ENCODE measurements at regions not wholly inside any gene's neighbourhood (a gene's known extent, or its start where the extent isn't known, plus 50 kb on each side); places are given as distances from the start of the nearest gene placed in this dataset.

GRCh38 chrX:117752745-117753144, 363.9 kb downstream of the KLHL13 start:
- H3K4me3 ChIP-seq (ENCODE audit: low read depth, poor library complexity, severe bottlenecking), result no peak overlapping the region
- TF ChIP-seq CTCF (IDR thresholded peaks at IDR 0.05) (no peak), POLR2A (IDR thresholded peaks at IDR 0.05) (no peak)
- intact Hi-C loops (cut with DNase I; ENCODE audit: low total_unique reads), result no loop called here
- no peak for DNase-seq (ENCODE audit: low spot score in 2 of 2)

DNA sequence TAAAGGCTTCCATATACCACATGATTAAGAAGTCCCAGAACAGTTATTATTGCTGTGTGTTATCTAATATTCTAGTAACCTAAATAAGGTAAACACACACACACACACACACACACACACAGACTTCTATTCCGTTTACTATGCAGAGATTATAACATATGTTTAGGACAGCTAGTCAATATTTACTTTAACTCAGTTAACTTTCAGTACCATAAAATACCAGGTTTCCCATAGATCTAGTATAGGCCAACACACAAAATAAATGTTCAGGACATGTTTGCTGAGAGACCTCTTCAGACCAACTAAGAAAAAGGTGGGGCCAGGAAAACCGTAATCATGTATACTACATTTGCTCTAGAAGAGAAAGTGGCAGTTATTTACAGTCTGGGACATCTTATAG, 365.5 kb downstream of the KLHL13 start:
- intact Hi-C loops (cut with DNase I; ENCODE audit: low total_unique reads), result no loop called here
- WGBS, 2 donors, result 71 to 76% methylated on average over 2 of the region's 2 CpGs
- H3K4me3 ChIP-seq (ENCODE audit: low read depth, poor library complexity, severe bottlenecking), result no peak overlapping the region
- TF ChIP-seq CTCF (IDR thresholded peaks at IDR 0.05) (no peak), POLR2A (IDR thresholded peaks at IDR 0.05) (no peak)
- DNase-seq (ENCODE audit: low spot score in 2 of 2), result no peak

GRCh38 chrX:117744958-117745357, 371.7 kb downstream of the KLHL13 start:
- no peak for DNase-seq (ENCODE audit: low spot score in 2 of 2)
- TF ChIP-seq POLR2A (IDR thresholded peaks at IDR 0.05), result no peak
- no peak for TF ChIP-seq CTCF (IDR thresholded peaks at IDR 0.05)
- H3K4me3 ChIP-seq (ENCODE audit: low read depth, poor library complexity, severe bottlenecking), result no peak overlapping the region
- intact Hi-C loops (cut with DNase I; ENCODE audit: low total_unique reads), result no loop called here

- no peak for DNase-seq (ENCODE audit: low spot score in 2 of 2)
- intact Hi-C loops (cut with DNase I; ENCODE audit: low total_unique reads), result no loop called here
- TF ChIP-seq POLR2A (IDR thresholded peaks at IDR 0.05) (no peak), CTCF (IDR thresholded peaks at IDR 0.05) (no peak)
- no peak overlapping the region for H3K4me3 ChIP-seq (ENCODE audit: low read depth, poor library complexity, severe bottlenecking)
- WGBS, 2 donors, result 55 to 100% methylated on average over 1 to 3 of the region's 3 CpGs
These were observed 372.9 kb downstream of the KLHL13 start for GRCh38 chrX:117743469-117744251.

DNA sequence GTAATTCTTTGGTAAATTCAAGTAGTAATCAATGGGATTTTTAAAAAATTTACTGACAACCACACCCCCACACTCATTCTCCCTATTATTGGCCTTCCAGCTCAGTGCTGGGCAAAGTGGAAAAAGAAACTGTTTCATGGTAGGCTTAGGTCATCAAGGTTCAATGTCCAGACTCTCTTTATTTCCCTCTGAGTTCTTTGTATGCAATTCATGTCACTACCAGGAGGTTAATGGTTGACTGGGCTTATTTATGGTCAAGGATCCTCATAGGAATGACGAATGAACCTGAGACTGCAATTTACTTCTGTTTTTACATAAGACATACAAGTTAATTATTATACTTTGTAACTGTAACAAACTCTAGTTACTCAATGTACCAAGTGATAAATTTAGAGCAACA, 403.2 kb downstream of the KLHL13 start:
- WGBS, 2 donors, result 71 to 76% methylated on average over 1 of the region's 1 CpG
- no peak overlapping the region for H3K4me3 ChIP-seq (ENCODE audit: low read depth, poor library complexity, severe bottlenecking)
- DNase-seq (ENCODE audit: low spot score in 2 of 2), result no peak
- intact Hi-C loops (cut with DNase I; ENCODE audit: low total_unique reads), result no loop called here
- TF ChIP-seq CTCF (IDR thresholded peaks at IDR 0.05) (no peak), POLR2A (IDR thresholded peaks at IDR 0.05) (no peak)

GRCh38 chrX:117711782-117712181, 404.8 kb downstream of the KLHL13 start:
- WGBS, 2 donors, result 65 to 72% methylated on average over 1 of the region's 1 CpG
- DNase-seq (ENCODE audit: low spot score in 2 of 2), result no peak
- H3K4me3 ChIP-seq (ENCODE audit: low read depth, poor library complexity, severe bottlenecking), result no peak overlapping the region
- intact Hi-C loops (cut with DNase I; ENCODE audit: low total_unique reads), result no loop called here
- TF ChIP-seq CTCF (IDR thresholded peaks at IDR 0.05), result no peak
- TF ChIP-seq POLR2A (IDR thresholded peaks at IDR 0.05), result no peak
